Psoas muscle (tissue), 7 donors: ENCODE measurements at regions not wholly inside any gene's neighbourhood (a gene's known extent, or its start where the extent isn't known, plus 50 kb on each side); places are given as distances from the start of the nearest gene placed in this dataset.

ENCODE experiments used
- ATAC-seq, 4 donors: fragments of 200-7000 bp; cut with Tn5 transposase; one replicate each; pipeline ENCODE4 v1.9.1; 2020; ENCODE audit warnings: moderate library complexity in 3 of 4, mild to moderate bottlenecking in 2 of 4
- DNase-seq, 2 donors: peaks; one replicate each; pipeline ENCODE4 v3.0.0-alpha.2; 2020
- H3K27ac ChIP-seq: fragments of 200-600 bp; one replicate; pipeline ENCODE4 v1.8.0; 2022
- H3K27me3 ChIP-seq, 3 donors: fragments of 200-600 bp in 1 of 3; one replicate each; pipeline versions ENCODE4 v1.6.1 to v1.8.0; 2013 to 2022; ENCODE audit warnings: low read length in 2 of 3, mild to moderate bottlenecking in 2 of 3, moderate library complexity in 1 of 3; ENCODE audit not compliant: insufficient read depth in 3 of 3
- H3K36me3 ChIP-seq, 2 donors: fragments of 200-600 bp in 1 of 2; one replicate each; pipeline versions ENCODE4 v1.6.1 to v1.8.0; 2013 to 2022; ENCODE audit warnings: low read depth in 1 of 2, mild to moderate bottlenecking in 1 of 2, moderate library complexity in 1 of 2; ENCODE audit not compliant: insufficient read depth in 1 of 2
- H3K4me1 ChIP-seq: fragments of 200-600 bp; one replicate; pipeline ENCODE4 v1.8.0; 2022
- H3K4me3 ChIP-seq: fragments of 200-600 bp; one replicate; pipeline ENCODE4 v1.8.0; 2022; ENCODE audit warnings: mild to moderate bottlenecking
- H3K9me3 ChIP-seq: fragments of 200-600 bp; one replicate; pipeline ENCODE4 v1.8.0; 2022
- CTCF ChIP-seq: fragments of 200-600 bp; IDR thresholded peaks from one replicate; pipeline ENCODE4 v1.8.0; 2022; ENCODE audit warnings: antibody characterized with exemption
- WGBS, 3 donors: extraction: QIAGEN DNeasy Blood & Tissue Kit; methylation state at CpG; one replicate each; pipeline versions ENCODE4 v1.1.6 to v1.1.7; 2013; 5-methylcytosine and 5-hydroxymethylcytosine counted together
- intact Hi-C, 2 donors: fragments of 100-400 bp; cut with DNase I; formaldehyde crosslinking; loops; one replicate each; pipeline versions ENCODE4 v1.11.0 to v1.14.2; 2022
- donor health status: healthy with polysubstance abuse.
- donor health status: DM: no; HTN: no; CAD: no; lungs with moderate emphysema.
- donor health status: Bipolar disorder and iron deficiency.
- donor health status: healthy.
- donor health status: DM: yes; HTN: yes; CAD: no.
- donor health status: DM: no; HTN: no; CAD: no.
- donor health status: DM: yes; HTN: yes; CAD: no.

- TF ChIP-seq CTCF: no peak
- ATAC-seq (no peak), DNase-seq (no peak)
- Histone ChIP-seq H3K4me3 (no peak overlapping the region), H3K9me3 (no peaks in the 10 kb centered on the region), H3K27ac (no peak overlapping the region), H3K36me3 (no peaks in the 10 kb centered on the region), H3K4me1 (no peaks in the 10 kb centered on the region), H3K27me3 (peaks cover 0 to 2% (median 0%) of the 10 kb centered on the region in 3 donors)
- 85 to 86% (median 85%) methylated on average over 7 of the region's 7 CpGs for WGBS, 3 donors
- intact Hi-C loops: no loop called here
Observed at GRCh38 chr1:83776913-83777757, 221.8 kb downstream of the TTLL7 start.

GRCh38 chr1:83775977-83776603 is 222.8 kb downstream of the TTLL7 start:
- H3K4me3 ChIP-seq: no peak overlapping the region
- H3K4me1 ChIP-seq: no peaks in the 10 kb centered on the region
- no peak overlapping the region for H3K27ac ChIP-seq
- H3K27me3 ChIP-seq: peaks cover 0 to 2% (median 0%) of the 10 kb centered on the region in 3 donors
- DNase-seq: no peak
- no peaks in the 10 kb centered on the region for H3K36me3 ChIP-seq
- TF ChIP-seq CTCF: no peak
- ATAC-seq: no peak
- no peaks in the 10 kb centered on the region for H3K9me3 ChIP-seq
- intact Hi-C loops: no loop called here
- WGBS, 3 donors: 82 to 97% (median 88%) methylated on average over 1 of the region's 1 CpG

GRCh38 chr1:83773059-83773458 is 225.9 kb downstream of the TTLL7 start:
- Histone ChIP-seq H3K36me3 (no peaks in the 10 kb centered on the region), H3K9me3 (no peaks in the 10 kb centered on the region), H3K4me3 (no peak overlapping the region), H3K27ac (no peak overlapping the region), H3K27me3 (peaks cover 0 to 2% (median 0%) of the 10 kb centered on the region in 3 donors), H3K4me1 (no peaks in the 10 kb centered on the region)
- no peak for ATAC-seq
- intact Hi-C loops: no loop called here
- no peak for TF ChIP-seq CTCF
- WGBS, 3 donors: 81 to 83% (median 83%) methylated on average over 4 of the region's 4 CpGs
- DNase-seq: no peak

- ATAC-seq: no peak
- no peaks in the 10 kb centered on the region for H3K27me3 ChIP-seq
- no peaks in the 10 kb centered on the region for H3K36me3 ChIP-seq
- no peak for TF ChIP-seq CTCF
- H3K9me3 ChIP-seq: no peaks in the 10 kb centered on the region
- intact Hi-C loops: no loop called here
- no peak for DNase-seq
- H3K4me1 ChIP-seq: no peaks in the 10 kb centered on the region
- H3K4me3 ChIP-seq: no peak overlapping the region
- H3K27ac ChIP-seq: no peak overlapping the region
Observed at GRCh38 chr1:83770319-83770661, 228.6 kb downstream of the TTLL7 start.
